MM.1S (cell line): ENCODE measurements at regions not wholly inside any gene's neighbourhood (a gene's known extent, or its start where the extent isn't known, plus 50 kb on each side); places are given as distances from the start of the nearest gene placed in this dataset.

ENCODE experiments used
- DNase-seq: peaks from one replicate; pipeline ENCODE4 v3.0.0-alpha.2; 2015
- H2AFZ ChIP-seq: fragments of 300-600 bp; sonication (generic); 2 replicates; pipeline ENCODE4 v1.6.0; 2016; ENCODE audit warnings: antibody characterized with exemption, low read length
- H3F3A ChIP-seq: fragments of 300-600 bp; sonication (generic); 2 replicates; pipeline ENCODE4 v1.6.1; 2016; ENCODE audit warnings: mild to moderate bottlenecking, antibody characterized with exemption, low read length, moderate library complexity, mixed read lengths; ENCODE audit not compliant: insufficient read depth
- H3K27ac ChIP-seq: fragments of 300-600 bp; sonication (generic); 2 replicates; pipeline ENCODE4 v1.5.1; 2016; ENCODE audit warnings: mild to moderate bottlenecking, low read length
- H3K27me3 ChIP-seq: fragments of 300-600 bp; sonication (generic); replicated peaks from 2 replicates; pipeline ENCODE4 v1.6.0; 2016; ENCODE audit warnings: low read length; ENCODE audit not compliant: insufficient read depth
- H3K36me3 ChIP-seq: fragments of 300-600 bp; sonication (generic); replicated peaks from 2 replicates; pipeline ENCODE4 v1.6.1; 2016; ENCODE audit warnings: mild to moderate bottlenecking, low read length, mixed read lengths; ENCODE audit not compliant: insufficient read depth
- H3K4me1 ChIP-seq: fragments of 300-600 bp; sonication (generic); 2 replicates; pipeline ENCODE4 v1.6.1; 2016; ENCODE audit warnings: low read length, mixed read lengths
- H3K4me2 ChIP-seq: fragments of 300-600 bp; sonication (generic); 2 replicates; pipeline ENCODE4 v1.6.0; 2016; ENCODE audit warnings: low read depth, low read length
- H3K4me3 ChIP-seq: fragments of 300-600 bp; sonication (generic); 2 replicates; pipeline ENCODE4 v1.5.1; 2016; ENCODE audit warnings: low read length, mixed read lengths
- H3K79me2 ChIP-seq: fragments of 300-600 bp; sonication (generic); 2 replicates; pipeline ENCODE4 v1.6.1; 2016; ENCODE audit warnings: mixed run types, low read length, mixed read lengths
- H3K9ac ChIP-seq: fragments of 300-600 bp; sonication (generic); 2 replicates; pipeline ENCODE4 v1.6.1; 2016; ENCODE audit warnings: low read length, mixed read lengths
- H3K9me2 ChIP-seq: fragments of 300-600 bp; sonication (generic); replicated peaks from 2 replicates; pipeline ENCODE4 v1.6.1; 2016; ENCODE audit warnings: mild to moderate bottlenecking, low read length, mixed read lengths; ENCODE audit not compliant: insufficient read depth
- H3K9me3 ChIP-seq: fragments of 300-600 bp; sonication (generic); replicated peaks from 2 replicates; pipeline ENCODE4 v1.6.1; 2016; ENCODE audit warnings: mild to moderate bottlenecking, low read length, mixed read lengths; ENCODE audit not compliant: insufficient read depth
- H4K20me1 ChIP-seq: fragments of 300-600 bp; sonication (generic); 2 replicates; pipeline ENCODE4 v1.6.1; 2016; ENCODE audit warnings: mild to moderate bottlenecking, low read length, moderate library complexity, mixed read lengths; ENCODE audit not compliant: insufficient read depth
- EZH2 ChIP-seq: fragments of 300-600 bp; sonication (generic); optimal IDR thresholded peaks from 2 replicates; pipeline ENCODE3; 2017; ENCODE audit warnings: low read depth, mild to moderate bottlenecking, antibody characterized with exemption, low read length, mixed read lengths
- EZH2phosphoT487 ChIP-seq: fragments of 300-600 bp; sonication (generic); IDR thresholded peaks from 2 replicates; pipeline ENCODE4 v1.6.1; 2018; ENCODE audit warnings: antibody characterized with exemption, low read length
- TF ChIP-seq, protein P1 (sequence below): fragments of 300-600 bp; sonication (generic); IDR thresholded peaks from 2 replicates; pipeline ENCODE4 v1.5.1; 2016; ENCODE audit warnings: antibody characterized with exemption, low read length, mixed read lengths

DNA sequence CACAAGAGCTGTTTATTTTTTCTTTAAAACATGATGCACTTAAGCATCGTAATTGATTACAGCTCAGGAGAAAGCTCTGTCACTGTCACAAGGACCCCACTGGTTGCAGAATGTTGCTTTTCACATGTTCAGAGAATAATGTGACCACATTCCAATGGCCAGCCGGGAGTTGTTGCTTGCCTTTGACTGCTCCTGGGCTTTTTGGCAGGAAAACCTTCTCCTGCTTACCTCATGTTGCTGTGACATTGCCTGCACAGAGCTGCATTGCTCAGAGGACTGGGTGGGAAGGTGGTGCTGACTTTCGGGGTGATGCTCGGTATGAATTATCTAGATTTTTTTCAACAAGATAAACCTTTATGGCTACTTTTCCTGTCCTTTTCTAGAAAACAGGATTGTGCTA, 88.2 kb downstream of the PALM2AKAP2 start:
- TF ChIP-seq, protein P1, sequence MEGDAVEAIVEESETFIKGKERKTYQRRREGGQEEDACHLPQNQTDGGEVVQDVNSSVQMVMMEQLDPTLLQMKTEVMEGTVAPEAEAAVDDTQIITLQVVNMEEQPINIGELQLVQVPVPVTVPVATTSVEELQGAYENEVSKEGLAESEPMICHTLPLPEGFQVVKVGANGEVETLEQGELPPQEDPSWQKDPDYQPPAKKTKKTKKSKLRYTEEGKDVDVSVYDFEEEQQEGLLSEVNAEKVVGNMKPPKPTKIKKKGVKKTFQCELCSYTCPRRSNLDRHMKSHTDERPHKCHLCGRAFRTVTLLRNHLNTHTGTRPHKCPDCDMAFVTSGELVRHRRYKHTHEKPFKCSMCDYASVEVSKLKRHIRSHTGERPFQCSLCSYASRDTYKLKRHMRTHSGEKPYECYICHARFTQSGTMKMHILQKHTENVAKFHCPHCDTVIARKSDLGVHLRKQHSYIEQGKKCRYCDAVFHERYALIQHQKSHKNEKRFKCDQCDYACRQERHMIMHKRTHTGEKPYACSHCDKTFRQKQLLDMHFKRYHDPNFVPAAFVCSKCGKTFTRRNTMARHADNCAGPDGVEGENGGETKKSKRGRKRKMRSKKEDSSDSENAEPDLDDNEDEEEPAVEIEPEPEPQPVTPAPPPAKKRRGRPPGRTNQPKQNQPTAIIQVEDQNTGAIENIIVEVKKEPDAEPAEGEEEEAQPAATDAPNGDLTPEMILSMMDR = no peak
- no peak for TF ChIP-seq EZH2
- no peak for TF ChIP-seq EZH2phosphoT487
- H4K20me1 ChIP-seq = no peaks in the 10 kb centered on the region
- H3K36me3 ChIP-seq = no peaks in the 10 kb centered on the region
- no peaks in the 10 kb centered on the region for H3F3A ChIP-seq
- H3K9ac ChIP-seq = no peak overlapping the region
- DNase-seq = no peak
- H3K4me3 ChIP-seq = no peak overlapping the region
- no peaks in the 10 kb centered on the region for H3K9me3 ChIP-seq
- H3K4me2 ChIP-seq = no peak overlapping the region
- no peaks in the 10 kb centered on the region for H3K79me2 ChIP-seq
- no peaks in the 10 kb centered on the region for H3K4me1 ChIP-seq
- H2AFZ ChIP-seq = no peak overlapping the region
- H3K9me2 ChIP-seq = no peaks in the 10 kb centered on the region
- H3K27ac ChIP-seq = no peak overlapping the region
- no peaks in the 10 kb centered on the region for H3K27me3 ChIP-seq

DNA sequence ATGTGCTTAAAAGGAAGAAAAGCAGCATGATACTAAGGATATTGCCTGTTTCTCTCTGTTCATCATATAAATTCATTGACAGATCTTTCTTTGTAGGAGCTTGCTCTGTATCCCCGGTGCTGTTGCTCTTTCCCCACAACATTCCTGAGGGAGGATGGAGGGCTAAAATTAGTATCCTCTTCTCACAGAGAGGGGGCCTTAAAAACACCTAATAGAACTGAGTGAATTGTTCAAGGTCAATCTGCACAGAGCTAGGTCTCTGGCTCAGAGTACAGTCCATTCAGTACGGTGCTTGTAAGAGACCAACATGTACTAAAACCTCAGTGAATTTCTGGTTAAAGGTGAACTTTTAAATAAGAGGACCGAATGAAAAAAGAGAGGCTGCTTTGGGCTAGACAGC, 88.7 kb downstream of the PALM2AKAP2 start:
- no peaks in the 10 kb centered on the region for H3K36me3 ChIP-seq
- H3K4me3 ChIP-seq = no peak overlapping the region

DNA sequence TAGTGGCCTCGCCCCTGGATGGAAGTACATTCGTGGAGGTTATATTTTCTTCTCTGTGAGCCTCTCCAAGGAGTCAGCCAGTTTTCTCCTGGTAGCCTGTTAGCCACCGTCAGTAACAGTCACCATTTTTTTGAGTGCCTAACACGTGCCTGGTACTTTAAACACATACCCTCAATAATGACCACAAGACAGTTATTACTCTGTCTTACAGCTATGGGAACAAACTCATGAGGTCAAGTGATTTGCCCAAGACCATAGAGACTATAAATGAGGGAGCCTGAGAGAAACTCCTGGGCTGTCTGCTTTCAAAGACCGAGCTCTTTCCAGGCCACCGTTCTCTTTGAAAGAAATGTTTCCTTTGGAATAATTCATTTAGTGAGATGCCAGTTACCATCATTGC, 90.4 kb downstream of the PALM2AKAP2 start:
- TF ChIP-seq, protein P1 = no peak
- TF ChIP-seq EZH2 (no peak), EZH2phosphoT487 (no peak)
- H3K4me3 ChIP-seq = no peak overlapping the region
- no peak overlapping the region for H2AFZ ChIP-seq
- DNase-seq = no peak
- H3K9me2 ChIP-seq = no peaks in the 10 kb centered on the region
- H3K4me1 ChIP-seq = no peaks in the 10 kb centered on the region
- H3K9me3 ChIP-seq = no peaks in the 10 kb centered on the region
- H3K36me3 ChIP-seq = no peaks in the 10 kb centered on the region
- H4K20me1 ChIP-seq = no peaks in the 10 kb centered on the region
- no peaks in the 10 kb centered on the region for H3F3A ChIP-seq
- no peak overlapping the region for H3K27ac ChIP-seq
- no peak overlapping the region for H3K9ac ChIP-seq
- no peak overlapping the region for H3K4me2 ChIP-seq
- no peaks in the 10 kb centered on the region for H3K79me2 ChIP-seq
- no peaks in the 10 kb centered on the region for H3K27me3 ChIP-seq

More for the DNA sequence above, 88.7 kb downstream of the PALM2AKAP2 start:
- H3K9me3 ChIP-seq = no peaks in the 10 kb centered on the region
- TF ChIP-seq EZH2 (no peak), EZH2phosphoT487 (no peak)
- TF ChIP-seq, protein P1 = no peak
- H2AFZ ChIP-seq = no peak overlapping the region
- H3K79me2 ChIP-seq = no peaks in the 10 kb centered on the region
- no peak overlapping the region for H3K4me2 ChIP-seq
- no peaks in the 10 kb centered on the region for H4K20me1 ChIP-seq
- no peak for DNase-seq
- no peaks in the 10 kb centered on the region for H3K9me2 ChIP-seq
- no peaks in the 10 kb centered on the region for H3F3A ChIP-seq
- H3K9ac ChIP-seq = no peak overlapping the region
- H3K27ac ChIP-seq = no peak overlapping the region
- H3K27me3 ChIP-seq = no peaks in the 10 kb centered on the region
- H3K4me1 ChIP-seq = no peaks in the 10 kb centered on the region

DNA sequence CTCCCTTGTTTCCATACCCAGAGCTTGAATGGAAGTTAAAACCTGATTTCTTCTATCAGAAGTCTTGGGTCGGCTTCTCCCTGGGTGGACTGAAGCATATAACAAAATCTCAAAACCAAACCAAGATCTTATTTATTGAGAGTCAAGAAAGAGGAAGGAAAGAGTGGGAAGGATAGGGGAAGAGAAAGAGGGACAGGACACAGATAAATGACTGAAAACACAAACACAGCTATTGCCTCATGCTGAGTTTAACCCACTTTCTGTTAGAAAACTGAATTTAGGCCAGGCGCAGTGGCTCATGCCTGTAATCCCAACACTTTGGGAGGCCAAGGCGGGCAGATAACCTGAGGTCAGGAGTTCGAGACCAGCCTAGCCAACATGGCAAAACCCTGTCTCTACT, 92.9 kb downstream of the PALM2AKAP2 start:
- H3K9me3 ChIP-seq = no peaks in the 10 kb centered on the region
- H3F3A ChIP-seq = no peaks in the 10 kb centered on the region
- H3K27ac ChIP-seq = no peak overlapping the region
- H3K27me3 ChIP-seq = no peaks in the 10 kb centered on the region
- H3K4me2 ChIP-seq = no peak overlapping the region
- no peak for DNase-seq
- H3K9me2 ChIP-seq = no peaks in the 10 kb centered on the region
- no peaks in the 10 kb centered on the region for H3K4me1 ChIP-seq
- H3K4me3 ChIP-seq = no peak overlapping the region
- no peaks in the 10 kb centered on the region for H4K20me1 ChIP-seq
- H3K9ac ChIP-seq = no peak overlapping the region
- no peak overlapping the region for H2AFZ ChIP-seq
- no peaks in the 10 kb centered on the region for H3K36me3 ChIP-seq
- no peaks in the 10 kb centered on the region for H3K79me2 ChIP-seq
- TF ChIP-seq, protein P1 = no peak
